Right lobe of liver (tissue), 6 donors: ENCODE measurements at regions not wholly inside any gene's neighbourhood (a gene's known extent, or its start where the extent isn't known, plus 50 kb on each side); places are given as distances from the start of the nearest gene placed in this dataset.
"Not testable (repeated sequence)": the region's sequence is repeated elsewhere in the genome, so short reads cannot be mapped to it uniquely, and the experiment has no call there.

Experiments used
- ATAC-seq, 4 donors: fragments of 200-7000 bp; cut with Tn5 transposase; one replicate each; pipeline ENCODE4 v1.9.1; 2020; ENCODE audit warnings: mild to moderate bottlenecking in 4 of 4, moderate library complexity in 4 of 4
- DNase-seq, 3 donors: peaks; one replicate each; pipeline ENCODE4 v3.0.0-alpha.2; 2020
- H3K27ac ChIP-seq, 3 donors: fragments of 200-600 bp; one replicate each; pipeline ENCODE4 v1.8.0; 2022
- H3K27me3 ChIP-seq, 2 donors: fragments of 200-600 bp; one replicate each; pipeline ENCODE4 v1.8.0; 2022
- H3K36me3 ChIP-seq, 4 donors: fragments of 200-600 bp; sonication (generic) in 1 of 4; one replicate each; pipeline versions ENCODE4 v1.5.1 to v1.8.0; 2017 to 2022; ENCODE audit warnings: control low read depth in 1 of 4
- H3K4me1 ChIP-seq, 4 donors: fragments of 200-600 bp; sonication (generic) in 1 of 4; one replicate each; pipeline versions ENCODE4 v1.5.1 to v1.8.0; 2017 to 2022; ENCODE audit warnings: control low read depth in 1 of 4
- H3K4me3 ChIP-seq, 3 donors: fragments of 200-600 bp; one replicate each; pipeline ENCODE4 v1.8.0; 2022
- H3K9me3 ChIP-seq, 4 donors: fragments of 200-600 bp; sonication (generic) in 1 of 4; one replicate each; pipeline versions ENCODE4 v1.5.1 to v1.8.0; 2017 to 2022; ENCODE audit warnings: control low read depth in 1 of 4
- POLR2A ChIP-seq: fragments of 450-650 bp; IDR thresholded peaks from one replicate; pipeline ENCODE4 v1.6.1; 2017; ENCODE audit warnings: antibody characterized with exemption, mild to moderate bottlenecking
- WGBS: methylation state at CpG from one replicate; pipeline ENCODE4 v1.1.6; 2018; ENCODE audit warnings: low coverage, low lambda C conversion rate; ENCODE audit not compliant: insufficient coverage; ENCODE audit errors: missing lambda C conversion rate; 5-methylcytosine and 5-hydroxymethylcytosine counted together
- intact Hi-C, 2 donors: fragments of 100-400 bp; cut with DNase I; formaldehyde crosslinking; loops; one replicate each; pipeline versions ENCODE4 v1.11.2 to v1.14.1; 2022
- TF ChIP-seq, protein P1 (sequence below), 4 donors: fragments of 200-600 bp in 3 of 4; fragments of 450-650 bp in 1 of 4; IDR thresholded peaks; one replicate each; pipeline versions ENCODE4 v1.5.1 to v1.8.0; 2016 to 2022; ENCODE audit warnings: antibody characterized with exemption in 4 of 4, mild to moderate bottlenecking in 2 of 4
- donor health status: DM: no; HTN: yes; CAD: no.
- donor health status: DM: no; HTN: no; CAD: no.
- donor health status: DM: no; HTN: no; CAD: no.
- donor health status: DM: no; HTN: yes; CAD: no.
- donor health status: DM: no; HTN: yes; CAD: no.

- intact Hi-C loops: no loop called here
- H3K4me1 ChIP-seq: no peaks in the 10 kb centered on the region
- no peak for DNase-seq
- H3K36me3 ChIP-seq: no peaks in the 10 kb centered on the region
- no peaks in the 10 kb centered on the region for H3K27me3 ChIP-seq
- H3K27ac ChIP-seq: no peak overlapping the region
- 97% methylated on average over 5 of the region's 5 CpGs for WGBS
- no peaks in the 10 kb centered on the region for H3K9me3 ChIP-seq
- no peak overlapping the region for H3K4me3 ChIP-seq
- no peak for ATAC-seq
- TF ChIP-seq, protein P1, sequence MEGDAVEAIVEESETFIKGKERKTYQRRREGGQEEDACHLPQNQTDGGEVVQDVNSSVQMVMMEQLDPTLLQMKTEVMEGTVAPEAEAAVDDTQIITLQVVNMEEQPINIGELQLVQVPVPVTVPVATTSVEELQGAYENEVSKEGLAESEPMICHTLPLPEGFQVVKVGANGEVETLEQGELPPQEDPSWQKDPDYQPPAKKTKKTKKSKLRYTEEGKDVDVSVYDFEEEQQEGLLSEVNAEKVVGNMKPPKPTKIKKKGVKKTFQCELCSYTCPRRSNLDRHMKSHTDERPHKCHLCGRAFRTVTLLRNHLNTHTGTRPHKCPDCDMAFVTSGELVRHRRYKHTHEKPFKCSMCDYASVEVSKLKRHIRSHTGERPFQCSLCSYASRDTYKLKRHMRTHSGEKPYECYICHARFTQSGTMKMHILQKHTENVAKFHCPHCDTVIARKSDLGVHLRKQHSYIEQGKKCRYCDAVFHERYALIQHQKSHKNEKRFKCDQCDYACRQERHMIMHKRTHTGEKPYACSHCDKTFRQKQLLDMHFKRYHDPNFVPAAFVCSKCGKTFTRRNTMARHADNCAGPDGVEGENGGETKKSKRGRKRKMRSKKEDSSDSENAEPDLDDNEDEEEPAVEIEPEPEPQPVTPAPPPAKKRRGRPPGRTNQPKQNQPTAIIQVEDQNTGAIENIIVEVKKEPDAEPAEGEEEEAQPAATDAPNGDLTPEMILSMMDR (IDR thresholded peaks at IDR 0.05): no peak
- TF ChIP-seq POLR2A: no peak
Measured at GRCh38 chr1:78301141-78301540, 189.6 kb upstream of the PTGFR start.

GRCh38 chr1:78303620-78304019, 187.2 kb upstream of the PTGFR start:
- WGBS: 47% methylated on average over 2 of the region's 2 CpGs
- Histone ChIP-seq H3K27ac (no peak overlapping the region), H3K36me3 (no peaks in the 10 kb centered on the region), H3K4me3 (no peak overlapping the region), H3K9me3 (no peaks in the 10 kb centered on the region), H3K27me3 (no peaks in the 10 kb centered on the region), H3K4me1 (no peaks in the 10 kb centered on the region)
- TF ChIP-seq, protein P1 (IDR thresholded peaks at IDR 0.05): no peak
- no peak for TF ChIP-seq POLR2A
- peak in 1 of 3 donors; percentile 31 for DNase-seq
- intact Hi-C loops: no loop called here
- peak; percentile 23 to 99 (median 76) for ATAC-seq

DNA sequence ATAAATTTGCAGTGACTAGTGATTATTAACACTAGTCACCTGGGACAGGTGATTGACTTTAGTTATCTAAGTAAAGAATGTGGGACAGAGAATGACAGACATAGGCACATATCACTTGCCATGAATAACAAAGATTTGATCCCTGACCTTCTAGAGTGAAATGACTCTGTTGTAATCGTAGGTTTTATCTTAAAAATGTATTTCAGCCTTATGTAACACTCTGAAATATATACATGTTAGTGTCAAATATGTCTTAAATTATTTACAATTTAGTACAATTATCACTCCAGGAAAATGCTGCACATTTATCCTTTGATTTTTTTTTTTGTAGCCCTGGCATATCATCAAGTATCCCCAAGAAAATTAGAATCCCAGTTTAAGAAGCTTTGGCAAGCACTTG, 186.4 kb upstream of the PTGFR start:
- WGBS: 50% methylated on average over 1 of the region's 1 CpG
- intact Hi-C loops: no loop called here
- no peak for ATAC-seq

DNA sequence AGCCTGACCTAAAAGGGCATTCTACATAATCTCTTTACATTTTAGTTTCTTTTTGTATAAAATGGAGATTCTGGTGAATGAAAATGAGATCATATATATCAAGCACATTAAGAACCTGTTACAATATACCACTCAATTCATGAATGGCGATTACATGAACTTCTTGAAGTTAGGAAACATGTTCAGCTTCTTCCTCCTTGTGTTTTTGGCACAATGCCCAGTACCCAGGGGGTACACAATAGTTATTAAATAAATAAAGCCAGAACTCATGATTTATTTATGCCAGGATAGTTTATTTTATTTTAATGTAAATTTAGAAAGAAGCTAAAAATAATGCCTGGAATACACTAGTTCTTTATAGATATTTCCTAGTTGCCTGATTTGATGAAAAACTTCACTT, 186.0 kb upstream of the PTGFR start:
- ATAC-seq (no peak), DNase-seq (no peak)
- no peak for TF ChIP-seq POLR2A
- TF ChIP-seq, protein P1 (IDR thresholded peaks at IDR 0.05): no peak
- Histone ChIP-seq H3K4me3 (no peak overlapping the region), H3K27ac (no peak overlapping the region), H3K36me3 (no peaks in the 10 kb centered on the region), H3K27me3 (no peaks in the 10 kb centered on the region), H3K9me3 (no peaks in the 10 kb centered on the region), H3K4me1 (no peaks in the 10 kb centered on the region)
- intact Hi-C loops: no loop called here
- WGBS: 80% methylated on average over 1 of the region's 1 CpG

More for the DNA sequence above, 186.4 kb upstream of the PTGFR start:
- DNase-seq: no peak
- no peak overlapping the region for H3K4me3 ChIP-seq
- H3K36me3 ChIP-seq: no peaks in the 10 kb centered on the region
- no peak for TF ChIP-seq POLR2A
- TF ChIP-seq, protein P1 (IDR thresholded peaks at IDR 0.05): no peak
- H3K27me3 ChIP-seq: no peaks in the 10 kb centered on the region
- H3K9me3 ChIP-seq: no peaks in the 10 kb centered on the region
- no peak overlapping the region for H3K27ac ChIP-seq
- no peaks in the 10 kb centered on the region for H3K4me1 ChIP-seq

DNA sequence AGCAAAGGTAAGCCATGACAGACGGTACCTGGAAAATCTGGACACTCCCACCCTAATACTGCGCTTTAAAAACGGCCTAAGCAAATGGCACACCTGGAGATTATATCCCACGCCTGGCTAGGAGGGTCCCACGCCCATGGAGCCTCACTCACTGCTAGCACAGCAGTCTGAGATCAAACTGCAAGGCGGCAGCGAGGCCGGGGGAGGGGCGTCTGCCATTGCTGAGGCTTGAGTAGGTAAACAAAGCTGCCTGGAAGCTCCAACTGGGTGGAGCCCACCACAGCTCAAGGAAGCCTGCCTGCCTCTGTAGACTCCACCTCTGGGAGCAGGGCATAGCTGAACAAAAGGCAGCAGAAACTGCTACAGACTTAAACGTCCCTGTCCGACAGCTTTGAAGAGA, 180.5 kb upstream of the PTGFR start:
- intact Hi-C loops, H3K4me1 ChIP-seq, DNase-seq, H3K27ac ChIP-seq, H3K36me3 ChIP-seq, H3K4me3 ChIP-seq, H3K9me3 ChIP-seq, ATAC-seq, H3K27me3 ChIP-seq: not testable (repeated sequence)
- 90% methylated on average over 2 of the region's 11 CpGs for WGBS
